Right cardiac atrium (tissue), 5 donors: ENCODE measurements at regions not wholly inside any gene's neighbourhood (a gene's known extent, or its start where the extent isn't known, plus 50 kb on each side); places are given as distances from the start of the nearest gene placed in this dataset.

Experiments
- ATAC-seq, 2 donors: fragments of 200-7000 bp; cut with Tn5 transposase; one replicate each; pipeline versions ENCODE4 v1.8.0 to v1.9.1; 2020; ENCODE audit warnings: moderate library complexity in 2 of 2, mild to moderate bottlenecking in 1 of 2
- DNase-seq, 3 donors: peaks; one replicate each; pipeline ENCODE4 v3.0.0-alpha.2; 2020
- H3K27ac ChIP-seq: one replicate; pipeline ENCODE4 v1.5.1; 2013; ENCODE audit warnings: mild to moderate bottlenecking, low read length, control low read depth, moderate library complexity
- H3K27me3 ChIP-seq: one replicate; pipeline ENCODE4 v1.6.1; 2013; ENCODE audit not compliant: control insufficient read depth, insufficient read depth
- H3K4me1 ChIP-seq: one replicate; pipeline ENCODE4 v1.6.1; 2013; ENCODE audit warnings: low read length; ENCODE audit not compliant: control insufficient read depth, insufficient read depth
- H3K4me3 ChIP-seq: one replicate; pipeline ENCODE4 v1.5.1; 2013; ENCODE audit warnings: low read length, control low read depth
- H3K9me3 ChIP-seq: one replicate; pipeline ENCODE4 v1.6.1; 2013; ENCODE audit warnings: low read length; ENCODE audit not compliant: control insufficient read depth
- WGBS: extraction: QIAGEN DNeasy Blood & Tissue Kit; methylation state at CpG from one replicate; pipeline ENCODE4 v1.1.7; 2013; 5-methylcytosine and 5-hydroxymethylcytosine counted together
- intact Hi-C, 4 donors: fragments of 100-400 bp; cut with DNase I; formaldehyde crosslinking; loops; one replicate each; pipeline versions ENCODE4 v1.11.0 to v1.14.0; 2022 to 2023
- donor health status: healthy with polysubstance abuse.
- donor health status: DM: no; HTN: yes; CAD: no.
- donor health status: DM: no; HTN: no; CAD: no.
- donor health status: DM: no; HTN: yes; CAD: no; lungs with severe emphysema.
- donor health status: DM: yes; HTN: yes; CAD: no.

DNA sequence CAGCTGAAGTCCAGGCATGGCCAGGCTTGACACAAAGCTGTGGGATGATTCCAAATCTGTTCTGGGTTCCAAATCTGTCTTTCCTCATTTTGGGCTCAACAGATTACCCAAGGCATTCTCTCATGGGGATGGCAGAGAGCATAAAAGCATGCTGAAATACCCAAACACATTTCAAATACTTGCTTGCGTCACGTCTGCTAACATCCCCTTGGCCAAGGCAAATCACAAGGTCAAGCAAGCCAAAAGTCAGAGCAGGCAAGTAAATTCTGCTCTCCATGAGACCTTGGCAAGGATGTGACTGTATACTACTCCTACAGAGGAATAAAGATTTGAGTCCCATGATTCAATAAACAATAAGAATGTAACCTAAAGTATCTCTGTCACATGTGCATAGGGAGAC is 306.7 kb downstream of the EPB41L4A start:
- 31% methylated on average over 2 of the region's 2 CpGs for WGBS
- Histone ChIP-seq H3K4me3 (no peak overlapping the region), H3K4me1 (peaks cover 2% of the 10 kb centered on the region), H3K27ac (no peak overlapping the region), H3K9me3 (no peaks in the 10 kb centered on the region), H3K27me3 (no peaks in the 10 kb centered on the region)
- DNase-seq (no peak), ATAC-seq (no peak)
- intact Hi-C loops, result no loop called here

DNA sequence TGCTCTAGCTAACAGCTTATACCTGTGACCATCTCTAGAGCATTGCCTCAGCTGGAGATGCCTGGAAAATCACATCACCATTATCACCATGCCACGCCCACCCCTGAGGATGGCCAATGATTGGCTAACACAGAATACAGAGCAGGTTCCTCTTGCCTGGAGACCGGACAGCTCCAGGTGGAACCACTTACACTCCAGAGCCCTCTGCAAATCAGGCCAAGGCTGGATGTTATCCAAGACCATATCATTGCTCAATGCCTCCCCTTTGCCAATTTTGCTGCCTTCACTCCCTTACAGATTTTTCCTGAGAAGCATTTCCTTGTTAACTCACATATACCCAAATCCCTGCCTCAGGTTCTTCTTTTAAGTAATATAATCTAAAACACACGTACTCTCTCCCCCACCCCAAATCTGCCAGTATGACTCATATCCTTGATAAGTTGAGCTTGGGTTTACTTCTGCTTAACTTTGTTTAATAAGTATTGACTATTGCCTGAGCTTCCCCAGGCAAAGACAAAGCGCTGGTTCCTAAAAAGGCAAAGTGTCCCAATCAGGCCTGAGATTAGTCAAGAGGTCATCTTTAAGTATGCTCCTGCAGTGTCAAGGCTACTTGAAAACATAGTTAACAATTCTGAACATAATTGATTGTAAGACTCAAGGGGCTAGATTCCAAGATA is 309.6 kb downstream of the EPB41L4A start:
- H3K4me3 ChIP-seq, result no peak overlapping the region
- H3K9me3 ChIP-seq, result no peaks in the 10 kb centered on the region
- H3K27ac ChIP-seq, result no peak overlapping the region
- intact Hi-C loops, result no loop called here
- no peaks in the 10 kb centered on the region for H3K27me3 ChIP-seq
- ATAC-seq (peak; percentile 59 to 64), DNase-seq (peak in 2 of 3 donors; percentile 10 to 52)
- 62% methylated on average over 4 of the region's 4 CpGs for WGBS
- peaks cover 2% of the 10 kb centered on the region for H3K4me1 ChIP-seq

DNA sequence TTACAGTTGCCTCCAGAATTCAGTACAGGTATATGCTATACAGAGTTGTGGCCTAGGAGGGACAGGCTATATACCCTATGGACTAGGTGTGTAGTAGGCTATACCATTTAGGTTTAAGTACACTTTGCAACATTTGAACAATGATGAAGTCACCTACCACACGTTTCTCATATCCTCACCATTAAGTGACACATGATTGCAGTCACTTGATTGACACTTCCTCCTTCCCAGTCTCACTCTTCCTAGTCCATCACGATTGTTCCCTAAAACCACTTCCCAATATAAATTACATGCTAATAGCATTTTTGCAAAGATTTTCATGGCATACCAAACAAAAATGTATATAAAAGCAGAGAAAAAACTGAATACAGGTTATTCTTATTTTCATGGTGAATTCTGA is 312.2 kb downstream of the EPB41L4A start:
- Histone ChIP-seq H3K27me3 (no peaks in the 10 kb centered on the region), H3K9me3 (no peaks in the 10 kb centered on the region), H3K4me3 (no peak overlapping the region), H3K4me1 (peaks cover 2% of the 10 kb centered on the region), H3K27ac (no peak overlapping the region)
- ATAC-seq, result no peak
- intact Hi-C loops, result no loop called here
- WGBS, result 37% methylated on average over 2 of the region's 2 CpGs
- no peak for DNase-seq

DNA sequence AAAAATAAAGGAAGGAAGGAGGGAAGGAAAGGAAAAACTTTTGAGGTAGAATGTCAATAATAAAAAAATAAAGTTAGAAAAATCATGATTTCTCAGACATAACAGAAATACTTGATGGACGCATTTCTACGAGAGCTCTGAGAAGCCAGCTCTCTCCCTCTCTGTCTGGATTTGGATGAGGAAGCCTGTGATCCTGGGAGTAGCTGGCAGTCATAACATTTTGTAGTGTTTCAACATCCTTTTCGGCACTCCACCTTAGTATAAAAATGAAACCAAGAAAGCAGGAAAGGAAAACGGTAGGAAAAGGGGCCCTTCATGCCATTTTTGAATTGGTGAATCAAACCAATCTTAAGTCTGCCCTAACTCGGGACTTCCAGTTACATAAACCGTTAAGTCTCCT is 321.3 kb downstream of the EPB41L4A start:
- Histone ChIP-seq H3K4me1 (no peaks in the 10 kb centered on the region), H3K9me3 (no peaks in the 10 kb centered on the region), H3K27me3 (no peaks in the 10 kb centered on the region), H3K27ac (no peak overlapping the region), H3K4me3 (no peak overlapping the region)
- 66% methylated on average over 6 of the region's 6 CpGs for WGBS
- ATAC-seq (no peak), DNase-seq (no peak)
- intact Hi-C loops, result no loop called here

DNA sequence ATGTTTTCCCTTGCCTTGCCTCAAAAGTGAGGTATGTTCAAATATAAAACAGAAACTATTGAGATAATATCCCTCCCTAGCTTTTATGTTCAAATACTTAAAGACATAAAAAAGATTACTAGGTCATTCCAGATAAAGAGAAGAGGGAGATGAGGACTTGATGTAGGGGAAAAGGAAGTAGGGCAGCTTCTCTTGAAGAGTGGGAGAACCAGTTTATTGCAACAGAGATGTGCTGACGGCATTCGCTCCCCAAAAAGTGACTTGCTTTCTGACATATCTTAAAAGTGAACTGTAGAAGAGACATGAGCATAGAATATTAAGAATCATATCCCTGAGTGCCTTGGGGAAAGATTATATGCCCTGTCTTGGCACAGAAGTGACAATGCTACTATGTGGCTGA is 330.2 kb upstream of the NREP start:
- Histone ChIP-seq H3K4me3 (no peak overlapping the region), H3K4me1 (no peaks in the 10 kb centered on the region), H3K27me3 (no peaks in the 10 kb centered on the region), H3K27ac (no peak overlapping the region), H3K9me3 (no peaks in the 10 kb centered on the region)
- WGBS, result 96% methylated on average over 2 of the region's 2 CpGs
- ATAC-seq (no peak), DNase-seq (no peak)
- intact Hi-C loops, result no loop called here

DNA sequence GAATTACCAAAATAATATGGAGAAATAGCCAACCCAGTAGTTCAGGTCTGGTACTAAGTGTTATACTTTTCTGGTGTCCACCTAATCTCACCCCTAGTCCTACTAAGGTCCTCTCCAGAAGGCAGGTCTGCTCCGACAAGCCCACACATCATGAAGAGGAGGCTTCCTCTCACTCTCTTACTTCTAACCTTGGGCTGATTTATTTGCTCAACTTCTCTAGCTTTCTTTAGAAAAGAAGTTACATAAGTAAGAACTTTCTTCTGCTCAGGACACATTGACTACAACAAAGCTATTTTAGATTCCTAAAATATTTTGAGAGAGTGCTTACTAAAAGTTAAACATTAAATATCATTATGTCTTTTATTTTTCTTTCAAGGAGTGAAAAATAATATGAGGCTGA is 329.7 kb upstream of the NREP start:
- 96% methylated on average over 1 of the region's 1 CpG for WGBS
- no peak for DNase-seq
- no peaks in the 10 kb centered on the region for H3K4me1 ChIP-seq
- no peak overlapping the region for H3K27ac ChIP-seq
- intact Hi-C loops, result no loop called here
- H3K9me3 ChIP-seq, result no peaks in the 10 kb centered on the region
- no peak overlapping the region for H3K4me3 ChIP-seq
- H3K27me3 ChIP-seq, result no peaks in the 10 kb centered on the region
- ATAC-seq, result no peak

DNA sequence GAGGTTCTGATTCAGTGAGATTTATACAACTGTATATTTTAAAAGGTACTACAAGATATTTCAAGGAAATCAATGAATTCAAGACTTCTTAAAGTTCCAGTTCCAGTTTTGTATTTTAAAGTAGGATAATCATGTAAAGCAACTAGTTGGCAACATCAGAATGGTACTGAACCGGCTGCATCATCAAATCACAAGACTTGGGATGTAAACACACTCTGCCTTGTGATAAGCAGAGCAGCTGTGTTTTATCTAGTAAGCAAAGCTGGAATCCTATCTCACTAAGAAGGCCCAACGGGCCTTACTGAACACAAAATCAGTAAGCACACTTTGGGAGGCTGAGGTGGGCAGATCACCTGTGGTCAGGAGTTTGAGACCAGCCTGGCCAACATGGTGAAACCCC is 327.2 kb upstream of the NREP start:
- H3K27me3 ChIP-seq, result no peaks in the 10 kb centered on the region
- no peaks in the 10 kb centered on the region for H3K4me1 ChIP-seq
- DNase-seq (no peak), ATAC-seq (no peak)
- WGBS, result 34% methylated on average over 2 of the region's 2 CpGs
- H3K4me3 ChIP-seq, result no peak overlapping the region
- no peaks in the 10 kb centered on the region for H3K9me3 ChIP-seq
- no peak overlapping the region for H3K27ac ChIP-seq
- intact Hi-C loops, result no loop called here

DNA sequence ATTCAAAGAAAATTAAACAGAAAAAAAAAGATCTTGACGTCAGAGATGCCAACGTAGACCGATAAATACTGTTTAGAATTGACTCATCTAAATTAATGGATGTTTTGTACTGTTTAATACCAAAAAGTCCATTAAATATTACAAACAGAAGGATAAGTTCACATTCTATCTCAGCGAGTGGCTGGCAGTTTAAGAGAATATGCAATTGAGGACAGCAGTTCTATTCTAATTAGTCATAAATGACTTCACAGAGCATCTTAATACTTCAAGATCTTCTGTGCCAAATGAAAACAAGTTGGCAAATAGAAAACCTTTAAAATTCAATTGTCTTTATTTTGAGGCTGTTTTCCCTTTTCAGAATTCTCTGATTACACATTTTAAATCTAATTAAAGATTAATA is 326.6 kb upstream of the NREP start:
- intact Hi-C loops, result no loop called here
- DNase-seq, result no peak
- 89% methylated on average over 4 of the region's 4 CpGs for WGBS
- no peak overlapping the region for H3K27ac ChIP-seq
- no peak overlapping the region for H3K4me3 ChIP-seq
- H3K27me3 ChIP-seq, result no peaks in the 10 kb centered on the region
- H3K4me1 ChIP-seq, result no peaks in the 10 kb centered on the region
- H3K9me3 ChIP-seq, result no peaks in the 10 kb centered on the region
- no peak for ATAC-seq

DNA sequence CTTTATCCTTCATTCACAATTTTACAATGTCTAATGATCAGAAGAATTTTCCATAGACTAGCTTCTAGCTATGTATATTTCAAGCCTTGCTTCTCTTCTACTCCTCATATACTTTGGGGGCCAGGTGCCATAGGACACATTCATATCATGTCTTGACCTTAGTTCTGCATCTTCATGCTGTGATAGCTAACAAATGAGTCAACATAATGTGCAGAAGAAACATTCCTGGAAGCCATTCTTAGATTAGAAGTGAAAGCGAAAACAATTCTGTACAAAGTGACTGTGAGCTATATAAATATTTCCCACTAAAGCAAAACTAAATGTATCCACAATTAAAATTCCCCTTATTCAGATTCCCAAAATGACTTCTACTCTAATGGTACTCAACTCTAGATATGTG is 320.2 kb upstream of the NREP start:
- Histone ChIP-seq H3K27ac (no peak overlapping the region), H3K9me3 (no peaks in the 10 kb centered on the region), H3K4me3 (no peak overlapping the region), H3K27me3 (no peaks in the 10 kb centered on the region), H3K4me1 (no peaks in the 10 kb centered on the region)
- no peak for ATAC-seq
- intact Hi-C loops, result no loop called here
- 93% methylated on average over 1 of the region's 1 CpG for WGBS
- DNase-seq, result no peak

DNA sequence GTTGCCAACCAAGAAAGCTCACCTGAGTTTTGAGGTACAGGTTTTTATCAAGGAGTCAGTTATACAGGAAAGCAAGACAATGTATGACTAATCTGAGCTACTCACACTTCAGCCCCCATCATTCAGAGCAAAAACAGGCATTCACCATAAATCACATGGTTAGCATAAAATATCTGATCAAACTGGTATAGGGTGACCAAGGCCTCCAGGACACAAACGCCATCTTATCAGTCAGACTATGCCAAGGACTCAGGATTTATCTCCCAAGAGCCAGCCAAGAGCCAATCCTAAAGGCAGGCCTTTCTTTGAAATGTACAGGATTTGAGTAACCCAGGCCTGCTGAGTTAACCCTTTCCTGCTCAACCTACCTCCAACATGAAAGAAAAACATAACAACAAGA is 313.0 kb upstream of the NREP start:
- no peaks in the 10 kb centered on the region for H3K27me3 ChIP-seq
- H3K27ac ChIP-seq, result no peak overlapping the region
- intact Hi-C loops, result no loop called here
- DNase-seq, result no peak
- no peak overlapping the region for H3K4me3 ChIP-seq
- no peak for ATAC-seq
- H3K4me1 ChIP-seq, result no peaks in the 10 kb centered on the region
- H3K9me3 ChIP-seq, result no peaks in the 10 kb centered on the region
- WGBS, result 81% methylated on average over 1 of the region's 1 CpG

DNA sequence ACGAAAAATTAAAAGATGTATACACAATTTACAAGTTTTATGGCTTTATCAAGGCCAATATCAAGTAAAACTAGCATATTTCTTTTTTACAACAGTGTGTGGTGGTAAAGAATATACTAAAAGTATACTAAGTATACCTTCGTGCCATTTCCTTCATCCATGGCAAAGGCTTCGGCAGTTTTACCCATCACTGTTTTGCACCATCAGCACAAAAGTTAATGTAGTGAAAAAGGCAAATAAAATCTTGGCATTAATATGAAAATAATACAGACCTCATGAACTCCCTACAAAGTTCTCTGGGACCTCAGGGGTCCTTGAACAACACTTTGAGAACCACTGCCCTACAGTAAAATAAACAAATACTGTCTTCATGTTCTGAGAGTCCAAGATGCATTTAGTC is 312.3 kb upstream of the NREP start:
- no peak for ATAC-seq
- Histone ChIP-seq H3K4me3 (no peak overlapping the region), H3K27me3 (no peaks in the 10 kb centered on the region), H3K27ac (no peak overlapping the region), H3K9me3 (no peaks in the 10 kb centered on the region), H3K4me1 (no peaks in the 10 kb centered on the region)
- DNase-seq, result no peak
- intact Hi-C loops, result no loop called here
- WGBS, result 95% methylated on average over 3 of the region's 3 CpGs

DNA sequence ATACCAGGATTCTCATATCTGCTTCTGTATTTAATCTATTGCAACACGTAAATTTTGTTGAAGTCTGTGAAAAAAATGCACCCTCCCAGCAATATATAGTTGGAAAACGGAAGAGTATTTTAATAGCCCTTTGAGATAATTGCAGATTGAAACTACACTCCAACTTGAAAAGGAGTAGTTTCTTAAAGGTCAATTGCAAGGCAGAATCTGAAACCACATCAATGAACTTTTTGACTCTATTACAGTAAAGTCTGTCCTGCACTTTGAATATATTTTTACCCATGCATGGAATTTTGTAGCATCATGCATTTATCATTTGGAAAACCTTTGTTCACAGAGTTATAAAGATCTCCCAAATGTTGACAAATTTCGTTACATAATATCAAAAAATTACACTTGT is 311.6 kb upstream of the NREP start:
- ATAC-seq (no peak), DNase-seq (no peak)
- H3K27me3 ChIP-seq, result no peaks in the 10 kb centered on the region
- no peaks in the 10 kb centered on the region for H3K4me1 ChIP-seq
- 69% methylated on average over 3 of the region's 3 CpGs for WGBS
- intact Hi-C loops, result no loop called here
- H3K9me3 ChIP-seq, result no peaks in the 10 kb centered on the region
- no peak overlapping the region for H3K4me3 ChIP-seq
- H3K27ac ChIP-seq, result no peak overlapping the region
